ENCODE measurements at regions not wholly inside any gene's neighbourhood (a gene's known extent, or its start where the extent isn't known, plus 50 kb on each side); places are given as distances from the start of the nearest gene placed in this dataset.

DNA sequence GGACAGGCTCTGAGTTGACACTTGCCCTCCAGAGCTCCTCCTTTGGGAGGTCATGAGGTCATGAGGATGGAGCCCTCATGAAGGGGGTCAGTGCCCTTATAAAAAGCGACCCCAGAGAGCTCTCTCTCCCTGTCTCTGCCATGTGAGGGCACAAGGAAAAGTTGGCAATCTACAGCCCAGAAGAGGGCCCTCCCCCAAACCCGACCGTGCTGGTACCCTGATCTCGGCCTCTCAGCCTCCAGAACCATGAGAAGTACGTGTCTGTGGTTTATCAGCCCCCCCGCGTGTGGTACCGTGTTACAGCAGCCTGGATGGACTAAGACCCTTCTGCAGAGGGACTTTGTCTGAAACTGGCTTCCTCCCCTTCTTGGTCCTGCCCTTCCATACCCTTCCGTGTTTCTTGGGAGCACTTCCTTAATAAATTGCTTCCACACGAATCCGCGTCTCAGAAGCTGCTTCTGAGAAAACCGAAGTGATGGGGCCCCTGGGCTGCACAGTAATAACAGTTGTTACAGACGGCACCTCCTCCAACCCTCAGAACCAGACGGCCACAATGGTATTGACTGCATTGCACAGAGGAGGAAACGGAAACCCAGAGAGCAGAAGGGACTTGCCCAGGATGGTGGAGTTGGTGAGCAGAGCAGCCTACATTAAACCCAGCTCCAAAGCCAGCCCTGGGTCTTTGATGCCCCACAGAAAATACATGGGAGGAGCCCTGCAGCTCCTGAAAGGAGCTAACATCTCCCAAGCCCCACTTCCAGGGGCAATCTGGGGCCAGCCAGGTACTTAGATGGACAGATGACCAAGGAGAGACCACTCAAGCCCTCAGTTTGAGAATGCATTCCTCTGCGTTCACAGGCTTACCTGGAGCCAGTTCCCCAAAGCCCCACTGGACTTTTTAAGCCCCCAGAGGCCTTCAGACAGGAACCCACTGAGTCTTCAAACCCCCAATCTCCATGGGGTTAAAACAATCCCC is 242.7 kb downstream of the BCOR start:
- Histone ChIP-seq H3K4me2 (ENCODE audit: low read depth, low read length) (no peak overlapping the region), H3K9me3 (ENCODE audit: control insufficient read depth, insufficient read depth, low read length) (no peaks in the 10 kb centered on the region), H3K9me1 (ENCODE audit: insufficient read depth, low read length) (peaks cover 2% of the 10 kb centered on the region; the same call in 1 of the 2 replicates), H3K14ac (replicated peaks; ENCODE audit: low read depth, low read length) (no peak overlapping the region), H4K5ac (ENCODE audit: low read depth, low read length) (no peak overlapping the region), H2BK5ac (ENCODE audit: low read depth, low read length, poor library complexity, severe bottlenecking) (no peak overlapping the region), H3K23ac (ENCODE audit: low read depth, low read length) (no peak overlapping the region), H3K9ac (ENCODE audit: low read depth, low read length) (no peak overlapping the region), H4K20me1 (ENCODE audit: insufficient read depth, low read length) (no peaks in the 10 kb centered on the region), H3K79me1 (ENCODE audit: low read depth in 1 of 2, low read length in 2 of 2) (no peaks in the 10 kb centered on the region), H3K4me3 (ENCODE audit: insufficient read depth, low read depth, low read length) (no peak overlapping the region), H2AFZ (replicated peaks; ENCODE audit: low read length, poor library complexity) (no peak overlapping the region), H2AK9ac (replicated peaks; ENCODE audit: low read depth, low read length, poor library complexity) (no peak overlapping the region), H2BK120ac (ENCODE audit: low read depth, low read length) (peak overlapping the region; percentile 46; the same call in 1 of the 2 replicates), H3K36me3 (ENCODE audit: control insufficient read depth, insufficient read depth, low read length) (no peaks in the 10 kb centered on the region), H3K27me3 (ENCODE audit: control insufficient read depth, insufficient read depth, low read length) (peaks cover 13% of the 10 kb centered on the region; the same call in 1 of the 2 replicates), H4K91ac (ENCODE audit: insufficient read depth, low read depth, low read length) (no peak overlapping the region), H4K8ac (ENCODE audit: low read depth in 2 of 2, low read length in 2 of 2) (no peak overlapping the region), H3K56ac (ENCODE audit: extremely low read depth, insufficient read depth, low read length) (no peak overlapping the region), H3K4me1 (ENCODE audit: control insufficient read depth, insufficient read depth, low read length) (peaks cover 6% of the 10 kb centered on the region), H3K27ac (ENCODE audit: insufficient read depth, low read length) (no peak overlapping the region), H2BK20ac (ENCODE audit: low read depth, low read length) (no peak overlapping the region), H3K18ac (ENCODE audit: low read depth, low read length) (no peak overlapping the region), H3K4ac (ENCODE audit: low read depth, low read length) (no peak overlapping the region), H2AK5ac (ENCODE audit: low read depth, low read length) (no peak overlapping the region; the same call in 1 of the 2 replicates), H2BK15ac (ENCODE audit: low read depth, low read length) (no peak overlapping the region)
- dilution Hi-C loops (cut with HindIII; ENCODE audit: low sequenced_read_pairs, unreplicated experiment), result no loop called here
- ChIA-PET CTCF (no interaction called here), POLR2A (ENCODE audit: unreplicated experiment) (no interaction called here)
- no TSS peak for BruUV-seq (replicated peaks)
- ATAC-seq (ENCODE audit: low read depth) (no peak), DNase-seq (no peak)
- WGBS, 2 experiments (ENCODE audit: extremely low coverage in 2 of 2, insufficient read length in 1 of 2), result 64% methylated on average over 7 of the region's 17 CpGs; no CpG with 5 or more reads in 1 of the 2 experiments
- in situ Hi-C loops (cut with MboI; ENCODE audit: low sequenced_read_pairs), result no loop called here
- intact Hi-C loops (cut with micrococcal nuclease), result no loop called here
- no peak for TF ChIP-seq RAD21 (IDR thresholded peaks at IDR 0.05; ENCODE audit: low read length)
- no peak for TF ChIP-seq MXI1 (IDR thresholded peaks at IDR 0.05; ENCODE audit: borderline replicate concordance, low read depth, low read length)
- TF ChIP-seq CEBPB (IDR thresholded peaks at IDR 0.05; ENCODE audit: low read depth, low read length), result no peak
- no peak for TF ChIP-seq SMC3 (IDR thresholded peaks at IDR 0.05; ENCODE audit: low read depth, low read length)
- TF ChIP-seq NFE2L2 (IDR thresholded peaks at IDR 0.05; ENCODE audit: low read depth, low read length), result no peak
- no peak for TF ChIP-seq RFX5 (IDR thresholded peaks at IDR 0.05; ENCODE audit: low read depth, low read length)
- no peak for TF ChIP-seq FOS (IDR thresholded peaks at IDR 0.05; ENCODE audit: low read depth, low read length)
- no peak for TF ChIP-seq RCOR1 (IDR thresholded peaks at IDR 0.05; ENCODE audit: insufficient replicate concordance, low read length)
- TF ChIP-seq MAFK (IDR thresholded peaks at IDR 0.05; ENCODE audit: low read depth, low read length), result no peak
- TF ChIP-seq, protein P1, sequence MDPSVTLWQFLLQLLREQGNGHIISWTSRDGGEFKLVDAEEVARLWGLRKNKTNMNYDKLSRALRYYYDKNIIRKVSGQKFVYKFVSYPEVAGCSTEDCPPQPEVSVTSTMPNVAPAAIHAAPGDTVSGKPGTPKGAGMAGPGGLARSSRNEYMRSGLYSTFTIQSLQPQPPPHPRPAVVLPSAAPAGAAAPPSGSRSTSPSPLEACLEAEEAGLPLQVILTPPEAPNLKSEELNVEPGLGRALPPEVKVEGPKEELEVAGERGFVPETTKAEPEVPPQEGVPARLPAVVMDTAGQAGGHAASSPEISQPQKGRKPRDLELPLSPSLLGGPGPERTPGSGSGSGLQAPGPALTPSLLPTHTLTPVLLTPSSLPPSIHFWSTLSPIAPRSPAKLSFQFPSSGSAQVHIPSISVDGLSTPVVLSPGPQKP (IDR thresholded peaks at IDR 0.05; ENCODE audit: borderline replicate concordance, low read depth, low read length), result no peak
- TF ChIP-seq POLR2A (IDR thresholded peaks at IDR 0.05; ENCODE audit: low read depth, low read length), result no peak
- no peak for TF ChIP-seq BHLHE40 (IDR thresholded peaks at IDR 0.05; ENCODE audit: low read depth, low read length)
- TF ChIP-seq, protein P2, sequence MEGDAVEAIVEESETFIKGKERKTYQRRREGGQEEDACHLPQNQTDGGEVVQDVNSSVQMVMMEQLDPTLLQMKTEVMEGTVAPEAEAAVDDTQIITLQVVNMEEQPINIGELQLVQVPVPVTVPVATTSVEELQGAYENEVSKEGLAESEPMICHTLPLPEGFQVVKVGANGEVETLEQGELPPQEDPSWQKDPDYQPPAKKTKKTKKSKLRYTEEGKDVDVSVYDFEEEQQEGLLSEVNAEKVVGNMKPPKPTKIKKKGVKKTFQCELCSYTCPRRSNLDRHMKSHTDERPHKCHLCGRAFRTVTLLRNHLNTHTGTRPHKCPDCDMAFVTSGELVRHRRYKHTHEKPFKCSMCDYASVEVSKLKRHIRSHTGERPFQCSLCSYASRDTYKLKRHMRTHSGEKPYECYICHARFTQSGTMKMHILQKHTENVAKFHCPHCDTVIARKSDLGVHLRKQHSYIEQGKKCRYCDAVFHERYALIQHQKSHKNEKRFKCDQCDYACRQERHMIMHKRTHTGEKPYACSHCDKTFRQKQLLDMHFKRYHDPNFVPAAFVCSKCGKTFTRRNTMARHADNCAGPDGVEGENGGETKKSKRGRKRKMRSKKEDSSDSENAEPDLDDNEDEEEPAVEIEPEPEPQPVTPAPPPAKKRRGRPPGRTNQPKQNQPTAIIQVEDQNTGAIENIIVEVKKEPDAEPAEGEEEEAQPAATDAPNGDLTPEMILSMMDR (conservative IDR thresholded peaks at IDR 0.05; ENCODE audit: low read depth, low read length), result no peak
- TF ChIP-seq CHD1 (IDR thresholded peaks at IDR 0.05; ENCODE audit: low read depth, low read length), result no peak
- TF ChIP-seq MAZ (IDR thresholded peaks at IDR 0.05; ENCODE audit: borderline replicate concordance, low read depth, low read length), result no peak

All from IMR-90 (cell line).